H7 (cell line): ENCODE measurements at regions not wholly inside any gene's neighbourhood (a gene's known extent, or its start where the extent isn't known, plus 50 kb on each side); places are given as distances from the start of the nearest gene placed in this dataset.
"Not testable (repeated sequence)": the region's sequence is repeated elsewhere in the genome, so short reads cannot be mapped to it uniquely, and the experiment has no call there.

ENCODE experiments used
- DNase-seq: peaks from one replicate; pipeline ENCODE4 v3.0.0; 2012
- H3K27me3 ChIP-seq: 2 replicates; pipeline ENCODE4 v1.6.0; 2011; ENCODE audit warnings: mild to moderate bottlenecking, low read length; ENCODE audit not compliant: control insufficient read depth, insufficient read depth
- H3K36me3 ChIP-seq: replicated peaks from 2 replicates; pipeline ENCODE4 v1.5.1; 2011; ENCODE audit warnings: low read length; ENCODE audit not compliant: control insufficient read depth, insufficient read depth
- H3K4me3 ChIP-seq: 2 replicates; pipeline ENCODE4 v1.5.1; 2011; ENCODE audit warnings: low read depth, mild to moderate bottlenecking, control low read depth, low read length, moderate library complexity; ENCODE audit not compliant: insufficient read depth

- Histone ChIP-seq H3K36me3 (no peaks in the 10 kb centered on the region), H3K27me3 (peaks cover 2% of the 10 kb centered on the region; the same call in 1 of the 2 replicates), H3K4me3 (no peak overlapping the region)
- no peak for DNase-seq
Measured at GRCh38 chr19:29054886-29055675, 157.9 kb downstream of the UQCRFS1 start.

DNA sequence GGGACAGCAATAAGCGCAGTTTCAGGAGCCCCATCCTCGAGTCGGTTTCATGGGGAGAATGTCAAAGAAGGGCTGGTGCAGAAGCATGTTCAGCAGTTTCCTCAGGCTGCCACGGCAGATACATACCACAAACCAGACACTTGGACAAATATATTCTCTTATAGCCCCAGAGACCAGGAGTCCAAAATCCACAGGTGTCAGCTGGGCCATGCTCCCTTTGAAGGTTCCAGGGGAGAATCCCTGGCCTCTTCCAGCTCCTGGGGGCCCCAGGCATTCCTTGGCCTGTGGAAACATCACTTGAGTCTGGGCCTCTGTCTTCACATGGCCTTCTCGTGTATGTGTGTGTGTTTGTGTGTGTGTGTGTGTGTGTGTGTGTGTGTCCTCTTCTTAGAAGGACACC is 164.1 kb downstream of the UQCRFS1 start:
- Histone ChIP-seq H3K36me3 (no peaks in the 10 kb centered on the region), H3K4me3 (no peak overlapping the region), H3K27me3 (no peaks in the 10 kb centered on the region)
- no peak for DNase-seq

GRCh38 chr19:29045679-29046254 is 167.2 kb downstream of the UQCRFS1 start:
- Histone ChIP-seq H3K27me3 (no peaks in the 10 kb centered on the region), H3K36me3 (no peaks in the 10 kb centered on the region), H3K4me3 (no peak overlapping the region)
- DNase-seq, result no peak

DNA sequence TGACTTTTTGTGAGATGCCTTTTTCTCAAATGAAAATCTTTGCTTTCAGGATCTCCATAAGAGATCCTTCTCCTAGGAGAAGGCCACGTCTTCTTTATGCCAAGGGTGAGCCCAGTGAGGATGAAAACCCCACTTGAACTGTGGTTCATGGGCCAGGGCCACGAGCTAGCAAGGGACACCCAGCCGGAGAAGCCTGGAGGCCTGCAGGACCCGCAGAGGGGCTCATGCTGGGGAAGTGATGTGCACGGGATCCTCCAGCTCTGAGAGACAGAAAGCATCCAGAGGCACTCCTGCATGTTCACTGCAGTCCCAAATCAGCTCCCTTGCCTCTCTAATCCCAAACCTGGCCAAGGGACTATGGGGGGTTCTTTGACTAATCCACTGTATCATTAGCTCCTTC is 168.9 kb downstream of the UQCRFS1 start:
- Histone ChIP-seq H3K4me3 (no peak overlapping the region), H3K36me3 (no peaks in the 10 kb centered on the region), H3K27me3 (no peaks in the 10 kb centered on the region)
- DNase-seq, result no peak

- H3K36me3 ChIP-seq, result no peaks in the 10 kb centered on the region
Measured at GRCh38 chr19:29042450-29042849, 170.5 kb downstream of the UQCRFS1 start.

DNA sequence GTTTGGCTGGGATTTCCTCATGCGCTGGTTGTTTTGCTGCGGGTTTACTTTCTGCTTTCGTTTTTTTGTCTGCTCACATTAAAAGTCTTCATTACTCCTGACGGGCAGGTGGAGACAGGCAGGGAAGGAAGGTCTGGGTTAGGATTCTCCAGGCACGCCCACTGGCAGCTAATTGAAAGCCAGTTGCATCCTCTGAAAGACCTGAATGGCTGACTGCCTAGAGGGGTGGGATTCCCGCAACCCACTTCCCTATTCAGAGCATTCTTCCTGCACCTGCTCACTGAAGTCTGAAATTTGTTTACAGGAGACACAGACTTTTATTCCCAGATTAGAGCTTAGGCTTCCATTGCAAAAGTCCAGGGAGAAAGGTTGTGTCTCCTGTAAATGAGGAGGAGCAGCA is 172.0 kb downstream of the UQCRFS1 start:
- Histone ChIP-seq H3K4me3 (no peak overlapping the region), H3K36me3 (no peaks in the 10 kb centered on the region), H3K27me3 (no peaks in the 10 kb centered on the region; the same call in 1 of the 2 replicates)
- peak; percentile 84 for DNase-seq

More at GRCh38 chr19:29042450-29042849, 170.5 kb downstream of the UQCRFS1 start:
- Histone ChIP-seq H3K27me3 (no peaks in the 10 kb centered on the region; the same call in 1 of the 2 replicates), H3K4me3 (no peak overlapping the region)
- no peak for DNase-seq

DNA sequence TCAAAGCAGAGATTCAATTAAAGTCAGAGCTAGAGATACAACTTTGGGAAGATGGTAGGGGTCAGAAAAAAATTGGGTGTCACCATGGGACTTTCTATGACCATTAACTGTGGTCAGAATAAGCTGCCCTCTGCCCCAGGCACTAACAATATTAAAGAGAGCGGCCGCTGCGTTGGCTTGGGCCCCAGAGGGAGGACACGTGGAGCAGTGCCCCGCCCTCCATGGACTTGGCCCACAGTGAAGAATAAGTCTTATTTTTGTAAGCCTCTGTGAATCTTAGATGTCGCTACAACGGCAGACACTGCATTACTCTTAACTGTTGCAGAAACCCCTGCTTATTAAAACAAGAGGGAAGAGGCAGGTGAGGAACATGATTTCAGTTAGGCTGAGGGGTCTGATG is 172.7 kb downstream of the UQCRFS1 start:
- no peak overlapping the region for H3K4me3 ChIP-seq
- H3K36me3 ChIP-seq, result no peaks in the 10 kb centered on the region
- no peaks in the 10 kb centered on the region; the same call in 1 of the 2 replicates for H3K27me3 ChIP-seq
- DNase-seq, result no peak

DNA sequence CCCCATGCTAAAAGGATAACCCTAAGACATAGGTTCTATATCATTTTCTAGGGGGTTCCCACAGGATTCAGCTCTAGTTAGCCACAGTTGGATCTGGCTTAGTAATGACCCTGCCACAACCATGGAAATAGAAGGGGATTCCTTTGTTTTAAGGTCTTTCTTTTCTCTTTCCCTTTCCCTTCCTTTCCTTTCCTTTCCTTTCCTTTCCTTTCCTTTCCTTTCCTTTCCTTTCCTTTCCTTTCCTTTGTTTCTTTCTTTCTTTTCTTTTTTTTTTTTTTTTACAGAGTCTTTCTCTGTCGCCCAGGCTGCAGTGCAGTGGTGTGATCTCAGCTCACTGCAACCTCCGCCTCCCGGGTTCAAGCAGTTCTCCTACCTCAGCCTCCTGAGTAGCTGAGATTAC is 173.9 kb downstream of the UQCRFS1 start:
- H3K27me3 ChIP-seq, H3K4me3 ChIP-seq, DNase-seq, H3K36me3 ChIP-seq: not testable (repeated sequence)

DNA sequence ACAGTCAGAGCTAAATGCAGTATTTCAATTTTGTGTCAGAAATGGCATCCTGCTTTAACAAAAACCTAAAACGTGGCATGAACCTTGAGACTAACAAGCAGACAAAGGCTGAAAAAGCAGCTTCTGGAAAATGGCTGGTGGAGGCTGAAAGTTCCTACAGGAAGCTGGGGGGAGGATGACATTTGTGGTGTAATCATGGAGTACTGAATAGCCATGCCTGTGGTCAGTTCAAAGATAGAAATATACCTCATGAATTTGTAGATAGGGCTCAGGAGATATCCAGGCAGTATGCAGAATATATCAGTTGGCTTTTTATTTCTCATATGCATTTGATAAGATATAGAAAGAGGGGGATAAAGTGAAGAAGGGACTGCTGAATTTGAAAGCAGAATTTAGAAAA is 181.7 kb downstream of the UQCRFS1 start:
- H3K4me3 ChIP-seq, result no peak overlapping the region

DNA sequence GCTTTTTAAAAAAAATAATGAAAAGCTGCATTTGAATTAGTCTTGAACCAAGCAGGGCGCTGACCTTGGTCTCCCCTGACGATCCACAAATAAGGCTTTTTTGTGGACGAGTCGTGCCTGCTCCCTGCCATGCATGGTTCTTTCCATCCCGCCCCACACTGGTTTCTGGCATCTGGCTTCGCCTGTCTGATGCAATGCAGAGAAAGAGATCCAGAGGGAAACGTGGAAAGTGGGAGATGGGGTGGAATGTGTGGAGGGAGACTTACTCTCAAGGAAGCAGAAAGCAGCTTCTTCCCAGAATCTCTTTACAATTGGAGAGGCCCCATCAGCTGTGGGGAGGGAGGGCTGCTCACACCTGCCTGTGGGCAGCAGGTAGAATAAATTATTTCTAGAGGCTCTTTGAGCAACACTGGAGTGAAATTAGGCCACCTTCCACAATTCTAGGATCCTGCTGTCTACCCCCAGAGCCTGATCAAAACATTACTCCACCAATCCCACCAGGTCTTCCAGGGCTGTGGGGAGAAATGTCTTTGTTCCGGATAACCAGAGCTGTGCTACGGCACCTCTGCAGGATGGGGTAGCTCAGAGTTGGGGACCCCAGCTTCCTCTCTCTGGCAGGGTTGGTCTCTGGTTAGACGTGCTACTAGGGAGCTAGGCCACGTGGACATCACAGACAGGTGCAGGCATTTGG is 183.5 kb downstream of the UQCRFS1 start:
- Histone ChIP-seq H3K36me3 (no peaks in the 10 kb centered on the region), H3K4me3 (no peak overlapping the region), H3K27me3 (no peaks in the 10 kb centered on the region)
- no peak for DNase-seq

More for the DNA sequence above, 181.7 kb downstream of the UQCRFS1 start:
- no peak for DNase-seq
- H3K36me3 ChIP-seq, result no peaks in the 10 kb centered on the region
- no peaks in the 10 kb centered on the region for H3K27me3 ChIP-seq

GRCh38 chr19:29022599-29022998 is 190.4 kb downstream of the UQCRFS1 start:
- Histone ChIP-seq H3K27me3 (no peaks in the 10 kb centered on the region), H3K36me3 (no peaks in the 10 kb centered on the region), H3K4me3 (no peak overlapping the region)
- DNase-seq, result peak; percentile 54

DNA sequence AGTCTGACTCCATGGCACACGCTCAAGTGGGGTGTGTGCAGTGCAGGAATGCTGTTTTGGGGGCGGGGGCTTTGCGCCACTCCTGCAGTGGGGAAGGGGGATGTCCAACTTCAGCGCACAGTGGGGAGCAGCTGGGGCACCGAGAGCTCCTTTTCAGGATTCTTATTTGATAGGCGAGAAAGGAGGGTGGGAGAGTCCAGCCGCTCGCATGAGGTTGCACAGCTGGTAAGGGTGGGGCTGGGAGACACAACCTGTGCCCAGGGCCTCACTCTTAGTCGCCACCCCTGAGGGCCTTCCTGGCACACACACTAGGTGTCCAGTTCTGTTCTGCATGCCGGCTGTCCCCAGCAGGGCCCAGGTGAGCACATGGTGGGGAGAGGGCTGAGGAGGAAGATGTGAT is 190.8 kb downstream of the UQCRFS1 start:
- Histone ChIP-seq H3K4me3 (no peak overlapping the region), H3K27me3 (no peaks in the 10 kb centered on the region), H3K36me3 (no peaks in the 10 kb centered on the region)
- DNase-seq, result no peak

DNA sequence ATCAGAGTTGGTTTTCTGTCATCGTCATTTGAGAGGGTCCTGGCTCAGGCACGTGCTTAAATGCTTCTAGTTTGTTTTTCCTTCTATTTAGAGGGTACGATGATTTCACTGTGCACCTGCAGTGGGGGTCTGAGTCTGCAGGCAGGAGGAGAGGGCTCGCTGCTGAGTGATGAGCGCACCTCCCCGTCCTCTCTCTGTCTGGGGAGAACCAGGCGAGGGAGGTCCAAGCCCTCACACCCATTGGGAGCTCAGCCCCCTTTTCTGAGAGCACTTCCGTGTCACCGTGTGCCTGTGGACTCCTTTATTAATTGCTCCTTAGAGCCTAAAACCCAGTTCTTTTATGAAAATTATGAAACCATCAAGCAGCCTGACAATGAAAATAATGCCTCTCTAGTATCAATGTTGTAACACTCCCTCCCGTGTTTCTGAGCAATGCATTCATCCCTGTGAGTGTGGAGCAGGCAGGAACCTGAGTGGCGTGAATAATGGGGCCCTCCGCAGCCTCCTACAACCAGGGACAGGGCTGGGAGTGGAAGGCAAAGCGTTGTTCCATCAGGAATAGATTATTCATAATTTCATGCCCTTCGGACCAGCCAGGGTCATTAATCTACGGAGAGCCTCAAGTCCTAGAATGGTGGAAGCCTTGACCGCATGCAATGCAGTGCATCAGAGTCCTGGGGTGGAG is 191.6 kb downstream of the UQCRFS1 start:
- Histone ChIP-seq H3K4me3 (no peak overlapping the region), H3K27me3 (peaks cover 5% of the 10 kb centered on the region), H3K36me3 (no peaks in the 10 kb centered on the region)
- no peak for DNase-seq

- no peak for DNase-seq
Measured at GRCh38 chr19:29019403-29019802, 193.5 kb downstream of the UQCRFS1 start.

More at GRCh38 chr19:29019403-29019802, 193.5 kb downstream of the UQCRFS1 start:
- Histone ChIP-seq H3K27me3 (peaks cover 5% of the 10 kb centered on the region), H3K36me3 (no peaks in the 10 kb centered on the region), H3K4me3 (no peak overlapping the region)
